HG03045 (cell line): ENCODE measurements at regions not wholly inside any gene's neighbourhood (a gene's known extent, or its start where the extent isn't known, plus 50 kb on each side); places are given as distances from the start of the nearest gene placed in this dataset.

Experiments used
- ATAC-seq: cut with Tn5 transposase; IDR thresholded peaks from one replicate; pipeline ENCODE4 v1.9.1; 2021; ENCODE audit warnings: mild to moderate bottlenecking, moderate library complexity; ENCODE audit not compliant: unreplicated experiment

DNA sequence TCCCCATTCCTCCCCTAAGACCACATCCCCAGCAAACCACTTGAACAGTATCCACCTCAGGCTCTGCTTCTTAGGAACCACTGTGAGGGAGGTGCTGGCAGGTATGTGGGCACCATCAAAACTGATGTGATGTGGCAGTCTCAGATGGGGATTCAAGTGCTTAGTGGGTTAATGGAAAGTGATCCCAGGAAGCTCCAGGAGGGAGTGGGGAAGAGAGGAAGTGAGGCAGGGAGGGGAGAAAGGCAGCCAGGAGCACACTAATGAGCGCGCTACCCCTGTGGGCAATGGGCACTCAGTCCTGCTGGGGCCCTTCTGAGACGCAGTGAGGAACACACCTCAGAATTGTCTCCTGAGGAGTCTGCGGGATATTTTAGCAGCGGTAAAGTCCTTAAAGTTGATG is 263.1 kb upstream of the MOCS1 start:
- ATAC-seq, result no peak

- ATAC-seq, result no peak
Measured at GRCh38 chr6:40196135-40196518, 261.9 kb upstream of the MOCS1 start.

GRCh38 chr6:40195428-40196134 is 261.3 kb upstream of the MOCS1 start:
- no peak for ATAC-seq

DNA sequence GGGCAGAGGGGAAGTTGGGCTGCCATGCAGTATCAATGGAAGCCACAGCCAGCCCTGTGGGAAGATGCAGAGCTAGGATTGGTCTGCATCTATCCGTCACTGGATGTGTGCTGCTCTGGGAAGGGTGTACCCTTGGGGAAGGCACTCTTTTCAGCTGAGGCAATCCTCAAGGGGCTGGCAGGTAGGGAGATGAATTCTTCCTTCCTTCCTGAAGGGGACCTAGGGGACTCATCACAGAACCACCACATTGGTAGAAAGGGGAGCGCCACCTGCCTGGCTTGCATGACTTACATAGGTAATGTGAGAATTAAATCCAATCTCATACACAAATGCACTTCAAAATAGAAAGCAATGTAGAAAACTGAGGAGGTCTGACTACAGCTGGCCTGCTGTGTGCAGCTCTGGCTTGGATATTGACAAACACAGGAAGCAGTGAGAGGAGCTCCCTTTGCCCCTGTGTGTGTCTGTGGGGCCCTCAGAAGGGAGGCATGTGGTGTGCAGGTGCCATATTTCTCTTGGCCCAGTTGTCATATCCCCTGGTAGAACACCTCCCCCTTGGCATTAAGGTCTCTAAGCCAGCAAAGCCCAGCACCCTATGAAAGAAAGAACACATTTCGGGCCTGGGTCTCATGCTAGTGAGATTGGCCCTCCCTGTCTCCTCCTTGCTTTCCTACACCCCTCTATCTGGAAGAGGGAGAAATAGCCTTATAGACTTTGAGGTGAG is 260.3 kb upstream of the MOCS1 start:
- no peak for ATAC-seq

GRCh38 chr6:40192516-40192915 is 258.3 kb upstream of the MOCS1 start:
- ATAC-seq, result no peak

GRCh38 chr6:40188931-40189330 is 254.7 kb upstream of the MOCS1 start:
- no peak for ATAC-seq

DNA sequence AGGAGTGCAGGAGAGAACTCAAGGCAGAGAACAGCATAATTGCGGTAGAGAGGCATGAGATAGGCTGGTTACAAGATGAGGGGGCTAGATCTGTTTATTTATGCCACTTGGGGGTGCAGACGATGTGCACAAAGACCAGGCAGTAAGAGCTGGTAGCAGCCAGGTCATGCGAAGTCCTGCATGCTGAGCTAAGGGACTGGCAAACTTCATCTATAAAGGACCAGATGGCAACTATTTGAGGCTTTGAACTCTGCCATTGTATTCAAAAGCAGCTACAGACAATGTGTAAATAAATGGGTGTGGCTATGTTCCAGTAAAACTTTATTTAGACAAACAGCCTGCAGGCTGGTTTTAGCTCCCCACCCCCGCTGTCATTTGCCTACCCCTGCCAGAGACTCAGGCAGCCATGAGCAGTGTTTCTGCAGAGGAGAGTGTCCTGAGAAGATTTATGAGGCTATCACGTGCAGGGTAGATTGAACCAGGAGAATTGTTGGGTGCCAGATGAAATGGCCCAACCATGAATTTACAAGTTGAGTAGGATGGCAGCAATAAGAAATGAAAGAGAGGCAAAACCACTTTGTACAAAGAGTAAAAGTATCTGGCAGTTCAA is 253.4 kb upstream of the MOCS1 start:
- no peak for ATAC-seq

- ATAC-seq, result no peak
Measured at GRCh38 chr6:40185486-40185885, 251.2 kb upstream of the MOCS1 start.

DNA sequence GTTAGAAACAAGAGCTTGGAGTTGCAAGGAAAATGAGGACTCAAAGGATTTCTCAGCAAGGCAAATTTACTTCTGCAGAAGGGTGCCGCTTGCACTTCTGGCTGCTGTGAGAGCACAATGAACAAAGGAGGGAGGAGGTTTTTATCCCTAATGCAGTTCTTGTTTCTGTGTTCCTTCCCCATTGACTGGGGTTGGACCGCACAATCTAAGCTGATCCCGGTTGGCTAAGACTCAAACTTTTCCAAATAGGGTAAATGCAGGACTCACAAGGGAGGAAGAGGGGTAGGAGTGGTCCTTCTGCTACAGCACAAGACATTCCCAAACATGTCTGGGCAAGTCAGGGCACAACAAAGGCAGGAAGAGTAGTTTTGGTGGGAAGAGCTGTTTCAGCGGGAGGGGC is 249.6 kb upstream of the MOCS1 start:
- ATAC-seq, result no peak

- no peak for ATAC-seq
Measured at GRCh38 chr6:40181367-40181766, 247.1 kb upstream of the MOCS1 start.

- ATAC-seq, result no peak
Measured at GRCh38 chr6:40180271-40180670, 246.0 kb upstream of the MOCS1 start.

GRCh38 chr6:40179496-40179895 is 245.2 kb upstream of the MOCS1 start:
- no peak for ATAC-seq

GRCh38 chr6:40177598-40177997 is 243.3 kb upstream of the MOCS1 start:
- ATAC-seq, result no peak

DNA sequence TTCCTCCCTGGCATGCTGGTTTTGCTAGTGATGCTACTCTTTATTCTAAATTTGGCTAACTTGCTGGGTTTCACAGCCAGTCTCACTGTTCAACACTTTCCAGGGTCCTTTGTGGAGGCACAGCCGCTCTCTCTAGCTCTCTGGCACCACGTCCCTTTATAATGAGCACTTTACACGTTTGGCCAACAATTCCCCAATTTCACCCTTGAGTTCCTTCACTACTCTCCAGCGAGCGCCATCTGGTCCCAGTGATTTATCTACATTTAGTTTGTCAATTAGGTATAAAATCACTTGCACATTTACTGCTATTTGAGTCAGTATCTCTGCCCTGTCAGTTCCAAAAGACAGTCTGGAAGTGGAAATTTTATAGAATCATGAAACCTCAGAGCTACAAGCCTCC is 241.9 kb upstream of the MOCS1 start:
- no peak for ATAC-seq

- ATAC-seq, result no peak
Measured at GRCh38 chr6:40172272-40172671, 238.0 kb upstream of the MOCS1 start.

DNA sequence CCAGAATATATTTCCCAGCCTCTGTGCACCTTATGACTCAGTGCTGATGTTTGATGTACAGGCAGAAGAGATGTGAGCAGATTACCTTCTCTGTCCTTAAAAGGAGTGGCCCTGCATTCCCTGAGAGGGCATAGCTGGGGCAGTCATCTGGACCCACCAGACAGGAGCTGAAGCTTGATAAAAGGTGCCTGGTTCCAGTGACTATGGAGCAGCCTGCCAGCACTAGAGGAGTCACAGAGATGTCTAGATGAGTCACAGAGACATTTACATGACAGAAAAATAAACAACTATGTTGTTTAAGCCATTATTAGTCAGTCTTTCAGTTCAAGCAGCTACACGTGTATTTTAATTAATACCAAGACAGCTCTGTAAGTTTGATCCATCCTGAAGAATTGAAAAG is 237.1 kb upstream of the MOCS1 start:
- ATAC-seq, result no peak

DNA sequence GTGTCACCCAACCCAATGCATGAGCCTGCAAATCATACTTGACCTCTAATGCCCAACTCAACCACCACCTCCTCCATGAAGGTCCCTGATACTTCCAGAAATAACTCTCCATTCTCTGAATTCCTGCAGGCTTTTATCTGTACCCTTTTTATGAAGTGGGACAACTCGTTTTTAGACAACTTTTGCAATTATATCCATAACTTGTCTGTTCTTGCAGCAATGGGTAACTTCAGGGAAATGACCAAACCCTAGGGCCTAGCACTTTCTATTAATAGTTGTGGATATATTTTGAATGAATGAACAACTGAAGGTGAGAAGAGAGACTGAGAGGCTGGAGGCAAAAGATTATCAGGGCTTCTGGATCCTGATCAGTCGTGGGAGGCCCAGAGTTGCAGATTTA is 236.6 kb upstream of the MOCS1 start:
- ATAC-seq, result no peak

- ATAC-seq, result no peak
Measured at GRCh38 chr6:40169878-40170277, 235.6 kb upstream of the MOCS1 start.

DNA sequence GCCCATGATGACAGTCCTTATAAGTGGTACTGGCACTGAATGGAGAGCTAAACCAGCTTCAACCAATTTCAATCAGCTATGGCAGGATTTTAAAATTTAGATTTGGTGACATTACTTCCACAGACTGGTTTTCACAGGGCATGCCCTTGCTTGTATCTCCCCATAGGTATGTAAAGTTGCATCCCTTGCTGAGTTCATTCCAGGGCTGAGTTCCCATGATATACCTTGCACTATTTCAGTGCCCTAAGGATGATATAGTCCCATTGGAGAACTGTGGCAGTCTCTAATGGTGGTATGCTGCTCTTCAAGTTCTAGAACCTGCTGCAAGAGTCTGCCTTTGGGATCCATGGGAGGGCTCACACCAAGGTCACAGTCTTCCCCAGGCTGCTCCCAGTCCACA is 232.7 kb upstream of the MOCS1 start:
- no peak for ATAC-seq

GRCh38 chr6:40165036-40165709 is 230.9 kb upstream of the MOCS1 start:
- ATAC-seq, result no peak

GRCh38 chr6:40164345-40164755 is 230.1 kb upstream of the MOCS1 start:
- ATAC-seq, result no peak

GRCh38 chr6:40163924-40164323 is 229.7 kb upstream of the MOCS1 start:
- ATAC-seq, result no peak
